ENCODE measurements at regions not wholly inside any gene's neighbourhood (a gene's known extent, or its start where the extent isn't known, plus 50 kb on each side); places are given as distances from the start of the nearest gene placed in this dataset.

DNA sequence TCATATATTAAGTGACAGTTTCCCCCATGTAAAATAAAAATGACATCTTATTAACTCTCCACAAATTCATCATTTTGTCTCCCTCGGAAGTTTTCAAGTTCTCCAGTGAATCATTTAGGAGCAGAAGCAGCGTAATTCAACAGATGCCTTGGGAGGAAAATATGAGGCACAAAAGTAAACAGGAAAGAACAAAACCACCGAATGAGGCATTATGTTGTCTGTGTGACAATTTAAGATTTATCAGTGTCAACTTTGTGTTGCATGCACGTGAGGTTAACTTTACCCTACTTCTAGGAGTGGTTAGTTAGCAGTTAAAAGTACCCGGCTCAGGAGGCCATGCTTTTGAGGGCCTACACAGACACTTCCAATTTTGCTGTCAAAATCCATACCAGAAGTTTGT, 258.6 kb downstream of the IPO8 start:
- WGBS, 2 donors (ENCODE audit: low coverage in 1 of 2), result 41 to 48% methylated on average over 4 to 5 of the region's 5 CpGs

DNA sequence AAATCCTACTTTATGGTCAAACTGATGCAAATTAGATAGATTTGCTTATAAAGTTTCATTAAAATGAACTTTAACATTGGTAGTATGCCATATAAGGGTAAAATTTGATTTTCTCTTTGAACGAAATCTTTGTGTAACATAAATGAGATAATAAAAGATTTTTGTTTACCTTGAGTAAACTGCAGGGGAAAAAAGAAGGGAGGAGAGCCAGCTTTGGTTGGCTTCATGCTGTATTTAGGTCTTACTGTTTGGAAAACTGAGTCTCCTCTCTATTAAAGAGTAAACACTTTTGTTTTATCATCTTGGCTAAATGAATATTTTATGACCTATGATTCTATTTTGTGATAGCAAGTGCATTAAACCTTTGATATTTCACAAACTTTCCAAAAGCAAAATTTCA, 267.6 kb downstream of the IPO8 start:
- no peaks in the 10 kb centered on the region for H3K27me3 ChIP-seq
- H3K36me3 ChIP-seq, result no peaks in the 10 kb centered on the region
- H3K4me3 ChIP-seq, result no peak overlapping the region
- H3K27ac ChIP-seq, result no peak overlapping the region
- H3K4me1 ChIP-seq, result no peaks in the 10 kb centered on the region
- TF ChIP-seq, protein P1, sequence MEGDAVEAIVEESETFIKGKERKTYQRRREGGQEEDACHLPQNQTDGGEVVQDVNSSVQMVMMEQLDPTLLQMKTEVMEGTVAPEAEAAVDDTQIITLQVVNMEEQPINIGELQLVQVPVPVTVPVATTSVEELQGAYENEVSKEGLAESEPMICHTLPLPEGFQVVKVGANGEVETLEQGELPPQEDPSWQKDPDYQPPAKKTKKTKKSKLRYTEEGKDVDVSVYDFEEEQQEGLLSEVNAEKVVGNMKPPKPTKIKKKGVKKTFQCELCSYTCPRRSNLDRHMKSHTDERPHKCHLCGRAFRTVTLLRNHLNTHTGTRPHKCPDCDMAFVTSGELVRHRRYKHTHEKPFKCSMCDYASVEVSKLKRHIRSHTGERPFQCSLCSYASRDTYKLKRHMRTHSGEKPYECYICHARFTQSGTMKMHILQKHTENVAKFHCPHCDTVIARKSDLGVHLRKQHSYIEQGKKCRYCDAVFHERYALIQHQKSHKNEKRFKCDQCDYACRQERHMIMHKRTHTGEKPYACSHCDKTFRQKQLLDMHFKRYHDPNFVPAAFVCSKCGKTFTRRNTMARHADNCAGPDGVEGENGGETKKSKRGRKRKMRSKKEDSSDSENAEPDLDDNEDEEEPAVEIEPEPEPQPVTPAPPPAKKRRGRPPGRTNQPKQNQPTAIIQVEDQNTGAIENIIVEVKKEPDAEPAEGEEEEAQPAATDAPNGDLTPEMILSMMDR (IDR thresholded peaks at IDR 0.05), result no peak
- no peak for TF ChIP-seq POLR2A (IDR thresholded peaks at IDR 0.05)
- no peak for TF ChIP-seq POLR2AphosphoS5 (IDR thresholded peaks at IDR 0.05)
- intact Hi-C loops (cut with DNase I; ENCODE audit: low total_unique reads) (no loop called here), in situ Hi-C loops (cut with MboI; ENCODE audit: low pct_ligation_motif_present in 1 of 4, low pct_unique_long_range_greater_than_20kb in 1 of 4, low sequenced_read_pairs in 3 of 4) (no loop called here)
- DNase-seq, result no peak
- WGBS, 2 donors (ENCODE audit: low coverage in 1 of 2), result 20 to 50% methylated on average over 1 of the region's 1 CpG
- H3K9me3 ChIP-seq, result no peaks in the 10 kb centered on the region

More for the DNA sequence above, 258.6 kb downstream of the IPO8 start:
- Histone ChIP-seq H3K27ac (peak overlapping the region; percentile 24 to 49 (median 44)), H3K4me1 (peaks cover 0 to 3% (median 0%) of the 10 kb centered on the region in 4 donors), H3K4me3 (no peak overlapping the region), H3K36me3 (no peaks in the 10 kb centered on the region), H3K9me3 (no peaks in the 10 kb centered on the region), H3K27me3 (no peaks in the 10 kb centered on the region)
- intact Hi-C loops (cut with DNase I; ENCODE audit: low total_unique reads), result no loop called here
- TF ChIP-seq, protein P1 (IDR thresholded peaks at IDR 0.05), result no peak
- TF ChIP-seq POLR2AphosphoS5 (IDR thresholded peaks at IDR 0.05), result peak in 1 of 3 donors; percentile 35
- in situ Hi-C loops (cut with MboI; ENCODE audit: low pct_ligation_motif_present in 1 of 4, low pct_unique_long_range_greater_than_20kb in 1 of 4, low sequenced_read_pairs in 3 of 4), result no loop called here
- no peak for DNase-seq

DNA sequence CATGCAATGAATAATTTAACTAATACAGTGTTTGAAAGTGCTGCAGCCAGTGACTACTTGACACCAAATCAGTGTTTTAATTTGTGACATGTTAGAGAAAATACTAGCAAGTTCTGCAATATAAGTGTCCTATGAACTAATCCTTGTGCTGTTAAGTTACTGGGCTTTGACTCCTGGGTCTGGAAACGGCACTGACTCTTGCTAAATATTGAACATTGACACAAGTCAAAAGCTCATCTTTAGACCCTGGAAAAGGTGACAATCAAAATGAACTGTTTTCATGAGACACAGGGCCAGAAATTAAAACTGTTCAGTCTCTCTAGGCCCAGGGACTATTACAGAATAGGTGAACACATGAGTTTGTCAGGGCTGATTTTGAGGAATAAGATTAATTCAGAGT, 268.1 kb downstream of the IPO8 start:
- intact Hi-C loops (cut with DNase I; ENCODE audit: low total_unique reads) (no loop called here), in situ Hi-C loops (cut with MboI; ENCODE audit: low pct_ligation_motif_present in 1 of 4, low pct_unique_long_range_greater_than_20kb in 1 of 4, low sequenced_read_pairs in 3 of 4) (no loop called here)
- 20 to 36% methylated on average over 1 of the region's 1 CpG for WGBS, 2 donors (ENCODE audit: low coverage in 1 of 2)
- Histone ChIP-seq H3K27me3 (no peaks in the 10 kb centered on the region), H3K4me1 (no peaks in the 10 kb centered on the region), H3K9me3 (no peaks in the 10 kb centered on the region), H3K27ac (no peak overlapping the region), H3K36me3 (no peaks in the 10 kb centered on the region), H3K4me3 (no peak overlapping the region)
- DNase-seq, result no peak
- TF ChIP-seq, protein P1 (IDR thresholded peaks at IDR 0.05), result no peak
- TF ChIP-seq POLR2A (IDR thresholded peaks at IDR 0.05) (no peak), POLR2AphosphoS5 (IDR thresholded peaks at IDR 0.05) (no peak), EP300 (IDR thresholded peaks at IDR 0.05; ENCODE audit: low read depth) (no peak)

DNA sequence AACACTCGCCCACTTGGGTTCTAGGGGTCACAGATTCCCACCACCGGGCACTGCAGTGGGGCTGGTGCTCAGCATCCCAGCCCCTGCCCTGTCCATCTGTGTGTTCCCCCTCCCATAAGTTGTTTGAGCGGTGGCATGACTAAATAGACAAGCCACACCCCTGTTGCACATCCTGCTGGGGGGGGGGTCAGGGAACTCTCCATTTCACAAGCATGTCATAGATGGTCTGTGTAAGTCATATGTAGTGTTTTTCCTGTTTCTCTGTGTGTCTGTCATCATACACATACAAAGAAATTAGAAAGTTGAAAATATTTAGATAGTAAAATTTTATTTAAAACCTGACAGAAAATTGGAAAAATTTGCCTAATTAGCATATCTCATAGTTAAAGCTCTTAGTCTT, 270.2 kb downstream of the IPO8 start:
- no peak overlapping the region for H3K4me3 ChIP-seq
- H3K4me1 ChIP-seq, result no peaks in the 10 kb centered on the region
- H3K36me3 ChIP-seq, result no peaks in the 10 kb centered on the region
- no peaks in the 10 kb centered on the region for H3K27me3 ChIP-seq
- TF ChIP-seq EP300 (IDR thresholded peaks at IDR 0.05; ENCODE audit: low read depth) (no peak), POLR2AphosphoS5 (IDR thresholded peaks at IDR 0.05) (no peak)
- WGBS, 2 donors (ENCODE audit: low coverage in 1 of 2), result 84% methylated on average over 3 of the region's 3 CpGs; no CpG with 5 or more reads in 1 of the 2 donors
- no peaks in the 10 kb centered on the region for H3K9me3 ChIP-seq
- in situ Hi-C loops (cut with MboI; ENCODE audit: low pct_ligation_motif_present in 1 of 4, low pct_unique_long_range_greater_than_20kb in 1 of 4, low sequenced_read_pairs in 3 of 4) (no loop called here), intact Hi-C loops (cut with DNase I; ENCODE audit: low total_unique reads) (no loop called here)
- no peak for DNase-seq
- H3K27ac ChIP-seq, result no peak overlapping the region

DNA sequence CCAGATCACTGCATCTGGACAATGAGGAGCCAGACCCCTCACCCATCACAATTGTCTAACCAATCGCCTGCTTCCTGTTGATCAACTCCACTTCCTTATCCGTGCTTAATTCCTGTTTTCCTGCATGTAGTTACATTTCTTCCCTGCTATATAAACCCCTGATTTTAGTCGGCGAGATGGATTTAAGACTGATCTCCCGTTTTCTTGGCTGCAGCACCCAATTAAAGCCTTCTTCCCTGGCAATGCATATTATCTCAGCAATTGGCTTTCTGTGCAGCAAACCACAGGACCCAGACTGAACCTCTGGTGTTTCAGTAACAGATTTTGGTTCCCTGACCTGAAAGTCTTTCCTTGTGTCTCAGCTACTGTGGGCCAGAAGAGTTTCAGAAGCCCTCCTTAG, 272.3 kb downstream of the IPO8 start:
- H3K4me3 ChIP-seq, result no peak overlapping the region
- intact Hi-C loops (cut with DNase I; ENCODE audit: low total_unique reads) (no loop called here), in situ Hi-C loops (cut with MboI; ENCODE audit: low pct_ligation_motif_present in 1 of 4, low pct_unique_long_range_greater_than_20kb in 1 of 4, low sequenced_read_pairs in 3 of 4) (no loop called here)
- H3K27me3 ChIP-seq, result no peaks in the 10 kb centered on the region
- H3K9me3 ChIP-seq, result no peaks in the 10 kb centered on the region
- H3K27ac ChIP-seq, result no peak overlapping the region
- H3K36me3 ChIP-seq, result no peaks in the 10 kb centered on the region
- no peak for DNase-seq
- 76 to 83% methylated on average over 5 of the region's 5 CpGs for WGBS, 2 donors (ENCODE audit: low coverage in 1 of 2)
- TF ChIP-seq, protein P1 (IDR thresholded peaks at IDR 0.05), result no peak
- no peaks in the 10 kb centered on the region for H3K4me1 ChIP-seq
